Stimulated activated naive CD8-positive, alpha-beta T cell treated with anti-CD3 and anti-CD28 coated beads, Interleukin-15, Interleukin-2, amounts not matched to agents 100 U/mL and 50 U/mL, for 24 hours (primary cell): ENCODE measurements at regions not wholly inside any gene's neighbourhood (a gene's known extent, or its start where the extent isn't known, plus 50 kb on each side); places are given as distances from the start of the nearest gene placed in this dataset.

ENCODE experiments used
- ATAC-seq: fragments of 150-1000 bp; cut with Tn5 transposase; one replicate; pipeline ENCODE4 v1.10.0; 2021
- DNase-seq: peaks from one replicate; pipeline ENCODE4 v3.0.0; 2021

- no peak for DNase-seq
- no peak for ATAC-seq
Observed at GRCh38 chr14:82719617-82720016, 1186.0 kb upstream of the SEL1L start.

- no peak for DNase-seq
- ATAC-seq, result no peak
Observed at GRCh38 chr14:82720431-82720830, 1186.8 kb upstream of the SEL1L start.

- DNase-seq (no peak), ATAC-seq (no peak)
Observed at GRCh38 chr14:82720946-82721345, 1187.3 kb upstream of the SEL1L start.

- ATAC-seq (no peak), DNase-seq (no peak)
Observed at GRCh38 chr14:82724316-82724715, 1190.7 kb upstream of the SEL1L start.

- ATAC-seq, result no peak
- no peak for DNase-seq
Observed at GRCh38 chr14:82725213-82725612, 1191.6 kb upstream of the SEL1L start.

- ATAC-seq (no peak), DNase-seq (no peak)
Observed at GRCh38 chr14:82731526-82731925, 1197.9 kb upstream of the SEL1L start.

- DNase-seq (no peak), ATAC-seq (no peak)
Observed at GRCh38 chr14:82740547-82740946, 1206.9 kb upstream of the SEL1L start.

- ATAC-seq (no peak), DNase-seq (no peak)
Observed at GRCh38 chr14:82755476-82755875, 1221.8 kb upstream of the SEL1L start.

- DNase-seq (no peak), ATAC-seq (no peak)
Observed at GRCh38 chr14:82755923-82756322, 1222.3 kb upstream of the SEL1L start.

- DNase-seq (no peak), ATAC-seq (no peak)
Observed at GRCh38 chr14:82757776-82758175, 1224.1 kb upstream of the SEL1L start.

- DNase-seq (no peak), ATAC-seq (no peak)
Observed at GRCh38 chr14:82759656-82760055, 1226.0 kb upstream of the SEL1L start.

- no peak for DNase-seq
- no peak for ATAC-seq
Observed at GRCh38 chr14:82766123-82766522, 1232.5 kb upstream of the SEL1L start.

- no peak for DNase-seq
- ATAC-seq, result no peak
Observed at GRCh38 chr14:82766996-82767395, 1233.3 kb upstream of the SEL1L start.

GRCh38 chr14:82776958-82777357, 1243.3 kb upstream of the SEL1L start:
- no peak for ATAC-seq
- no peak for DNase-seq

- ATAC-seq, result no peak
- DNase-seq, result no peak
Observed at GRCh38 chr14:82778008-82778590, 1244.4 kb upstream of the SEL1L start.

GRCh38 chr14:82778601-82779000, 1244.9 kb upstream of the SEL1L start:
- no peak for ATAC-seq
- no peak for DNase-seq

GRCh38 chr14:82779301-82779700, 1245.6 kb upstream of the SEL1L start:
- DNase-seq (no peak), ATAC-seq (no peak)

- no peak for ATAC-seq
Observed at GRCh38 chr14:82785756-82786482, 1252.3 kb upstream of the SEL1L start.

GRCh38 chr14:82786483-82786880, 1252.8 kb upstream of the SEL1L start:
- ATAC-seq (no peak), DNase-seq (no peak)

More at GRCh38 chr14:82785756-82786482, 1252.3 kb upstream of the SEL1L start:
- no peak for DNase-seq

GRCh38 chr14:82796086-82796485, 1262.4 kb upstream of the SEL1L start:
- no peak for ATAC-seq

GRCh38 chr14:82798276-82798675, 1264.6 kb upstream of the SEL1L start:
- DNase-seq (no peak), ATAC-seq (no peak)

More at GRCh38 chr14:82796086-82796485, 1262.4 kb upstream of the SEL1L start:
- no peak for DNase-seq

- no peak for ATAC-seq
Observed at GRCh38 chr14:82805892-82806825, 1272.5 kb upstream of the SEL1L start.

GRCh38 chr14:82811246-82811645, 1277.6 kb upstream of the SEL1L start:
- DNase-seq (no peak), ATAC-seq (no peak)

More at GRCh38 chr14:82805892-82806825, 1272.5 kb upstream of the SEL1L start:
- no peak for DNase-seq
